ENCODE measurements at regions not wholly inside any gene's neighbourhood (a gene's known extent, or its start where the extent isn't known, plus 50 kb on each side); places are given as distances from the start of the nearest gene placed in this dataset.

- H2AK5ac ChIP-seq (ENCODE audit: insufficient read length, low read length): no peak overlapping the region
- no peak overlapping the region for H2AFZ ChIP-seq (ENCODE audit: low read length)
- Mint-ChIP-seq H3K4me3 (no peak overlapping the region), H3K27ac (no peak overlapping the region), H3K27me3 (ENCODE audit: low read depth) (no peaks in the 10 kb centered on the region; the same call in 1 of the 2 replicates), H3K9me3 (no peaks in the 10 kb centered on the region), H3K4me1 (no peaks in the 10 kb centered on the region), H3K36me3 (ENCODE audit: insufficient read depth in 1 of 3, low read depth in 3 of 3) (no peaks in the 10 kb centered on the region)
- no peaks in the 10 kb centered on the region for H3K23me2 ChIP-seq (ENCODE audit: insufficient read length, low read depth, low read length, poor library complexity, severe bottlenecking)
- no peak overlapping the region for H2BK12ac ChIP-seq (ENCODE audit: insufficient read length, low read depth, low read length)
- no peak for DNase-seq
- H3K9ac ChIP-seq (ENCODE audit: extremely low read depth, insufficient read length, low read length): no peak overlapping the region
- H3K27me3 ChIP-seq (ENCODE audit: insufficient read depth, low read length): no peaks in the 10 kb centered on the region
- H4K5ac ChIP-seq (ENCODE audit: insufficient read length, low read depth, low read length): no peak overlapping the region
- H2BK5ac ChIP-seq (ENCODE audit: insufficient read length, low read length): no peak overlapping the region
- H2BK20ac ChIP-seq (ENCODE audit: low read depth, low read length, poor library complexity, severe bottlenecking): no peak overlapping the region
- no peak overlapping the region for H4K91ac ChIP-seq (ENCODE audit: insufficient read length, low read depth, low read length)
- H3K18ac ChIP-seq (ENCODE audit: insufficient read length, low read depth, low read length): no peak overlapping the region
- no peak overlapping the region for H4K8ac ChIP-seq (replicated peaks; ENCODE audit: insufficient read length, low read depth, low read length)
- no peak overlapping the region for H3K23ac ChIP-seq (ENCODE audit: insufficient read length, low read depth, low read length)
- no peaks in the 10 kb centered on the region for H3K79me1 ChIP-seq (ENCODE audit: insufficient read depth, low read depth, low read length, poor library complexity, severe bottlenecking)
- no peak overlapping the region for H3K4ac ChIP-seq (ENCODE audit: low read depth, low read length)
- H3K4me1 ChIP-seq (ENCODE audit: insufficient read depth, low read length): no peaks in the 10 kb centered on the region
- H2BK120ac ChIP-seq (ENCODE audit: low read depth, low read length, poor library complexity, severe bottlenecking): no peak overlapping the region
- H3T11ph ChIP-seq (ENCODE audit: low read length): no peak overlapping the region
- no peaks in the 10 kb centered on the region for H4K20me1 ChIP-seq (ENCODE audit: control insufficient read depth, insufficient read depth, insufficient read length)
- H3K14ac ChIP-seq (ENCODE audit: insufficient read depth, low read length): no peak overlapping the region
- H2BK15ac ChIP-seq (ENCODE audit: low read depth, low read length): no peak overlapping the region
- H3K9me3 ChIP-seq (ENCODE audit: control insufficient read depth, low read depth, low read length): no peaks in the 10 kb centered on the region
- H3K4me2 ChIP-seq (ENCODE audit: insufficient read depth, insufficient read length, low read length): no peak overlapping the region
- no CpG with 5 or more reads among the region's 2 CpGs for WGBS (ENCODE audit: extremely low coverage, insufficient read length, low lambda C conversion rate)
- H3K79me2 ChIP-seq (ENCODE audit: insufficient read depth, low read length): no peaks in the 10 kb centered on the region
- no peak overlapping the region for H3K56ac ChIP-seq (ENCODE audit: insufficient read length, low read depth, low read length)
- H3K27ac ChIP-seq (ENCODE audit: insufficient read length, low read depth, low read length): no peak overlapping the region
- TF ChIP-seq CTCF (conservative IDR thresholded peaks at IDR 0.05): no peak
Observed at GRCh38 chr4:19807505-19807904, 444.2 kb upstream of the SLIT2 start.
